Endothelial cell of umbilical vein (primary cell): ENCODE measurements at regions not wholly inside any gene's neighbourhood (a gene's known extent, or its start where the extent isn't known, plus 50 kb on each side); places are given as distances from the start of the nearest gene placed in this dataset.

Experiments used
- BruUV-seq: library from RNA; stranded (reverse); fragments of 400-500 nt; replicated peaks from 2 replicates; lab custom pipeline; 2021; lab: Mats Ljungman, UMichigan
- CTCF ChIA-PET: fragments of 300-600, 350-600 bp; sonication (Branson Sonifier 250); formaldehyde crosslinking; loops from one replicate; lab custom pipeline; 2021; ENCODE audit warnings: antibody characterized with exemption, inconsistent platforms; lab: Charles Lee
- POLR2A ChIA-PET: fragments of 300-600, 350-600 bp; sonication (Branson Sonifier 250); formaldehyde crosslinking; loops from one replicate; lab custom pipeline; 2021; ENCODE audit warnings: antibody characterized with exemption, inconsistent platforms; lab: Charles Lee
- DNase-seq: peaks from one replicate; pipeline ENCODE4 v3.0.0-alpha.2; 2011; ENCODE audit warnings: low read depth, low spot score
- FAIRE-seq: peaks from 2 replicates; lab custom pipeline; 2011; peaks lifted over from hg19 to GRCh38; lab: Jason Lieb, UNC
- H2AFZ ChIP-seq: 2 replicates; pipeline ENCODE4 v1.6.0; 2012; ENCODE audit warnings: low read depth, low read length, control low read depth, inconsistent platforms
- H3K27ac ChIP-seq: 2 replicates; pipeline ENCODE4 v1.5.1; 2011; ENCODE audit warnings: low read depth, mild to moderate bottlenecking, control low read depth, low read length, moderate library complexity; ENCODE audit not compliant: insufficient read depth
- H3K27me3 ChIP-seq, 2 experiments: 2 replicates each; pipeline versions ENCODE4 v1.6.0 to v1.6.1; 2011; ENCODE audit warnings: low read length in 2 of 2, mixed read lengths in 1 of 2; ENCODE audit not compliant: control insufficient read depth in 2 of 2, insufficient read depth in 2 of 2
- H3K36me3 ChIP-seq, 2 experiments: 2 replicates in 1 of 2; 3 replicates in 1 of 2; pipeline ENCODE4 v1.5.1; 2011; ENCODE audit warnings: low read length in 2 of 2, mild to moderate bottlenecking in 1 of 2, moderate library complexity in 1 of 2; ENCODE audit not compliant: control insufficient read depth in 2 of 2, insufficient read depth in 2 of 2; ENCODE audit errors: extremely low read depth in 1 of 2
- H3K4me1 ChIP-seq: 3 replicates; pipeline ENCODE4 v1.5.1; 2011; ENCODE audit warnings: mild to moderate bottlenecking, low read length; ENCODE audit not compliant: control insufficient read depth, insufficient read depth; ENCODE audit errors: extremely low read depth
- H3K4me2 ChIP-seq: 2 replicates; pipeline ENCODE4 v1.6.1; 2011; ENCODE audit warnings: low read length, control low read depth, mixed read lengths; ENCODE audit not compliant: insufficient read depth
- H3K4me3 ChIP-seq, 3 experiments: fragments of 200-600 bp in 1 of 3; sonication (generic), shearing (Covaris generic) in 1 of 3; replicated peaks in 1 of 3; 2 replicates each; pipeline ENCODE4 v1.5.1; 2011 to 2016; ENCODE audit warnings: control low read depth in 3 of 3, low read length in 3 of 3, mild to moderate bottlenecking in 2 of 3, inconsistent platforms in 1 of 3, low read depth in 1 of 3, moderate library complexity in 1 of 3; ENCODE audit not compliant: insufficient read depth in 1 of 3
- H3K79me2 ChIP-seq: 2 replicates; pipeline ENCODE4 v1.6.0; 2012; ENCODE audit warnings: low read length, inconsistent platforms; ENCODE audit not compliant: control insufficient read depth, insufficient read depth
- H3K9ac ChIP-seq: replicated peaks from 2 replicates; pipeline ENCODE3; 2011; ENCODE audit warnings: low read length, control low read depth; ENCODE audit not compliant: insufficient read depth; ENCODE audit errors: extremely low read depth
- H3K9me1 ChIP-seq: replicated peaks from 3 replicates; pipeline ENCODE4 v1.6.0; 2011; ENCODE audit warnings: mild to moderate bottlenecking, low read length; ENCODE audit not compliant: control insufficient read depth, insufficient read depth; ENCODE audit errors: extremely low read depth
- H3K9me3 ChIP-seq: replicated peaks from 2 replicates; pipeline ENCODE4 v1.5.1; 2012; ENCODE audit warnings: low read length, inconsistent platforms; ENCODE audit not compliant: control insufficient read depth, insufficient read depth
- H4K20me1 ChIP-seq: replicated peaks from 2 replicates; pipeline ENCODE3; 2011; ENCODE audit warnings: mild to moderate bottlenecking, low read length; ENCODE audit not compliant: control insufficient read depth, insufficient read depth; ENCODE audit errors: extremely low read depth
- EZH2 ChIP-seq: IDR thresholded peaks from 2 replicates; pipeline ENCODE4 v1.6.1; 2012; ENCODE audit warnings: borderline replicate concordance, low read depth, mild to moderate bottlenecking, moderate library complexity, low read length, inconsistent platforms; ENCODE audit not compliant: severe bottlenecking
- FOS ChIP-seq: IDR thresholded peaks from 2 replicates; pipeline ENCODE4 v1.6.1; 2011; ENCODE audit warnings: mild to moderate bottlenecking, low read length, moderate library complexity, borderline replicate concordance; ENCODE audit not compliant: insufficient read depth
- GATA2 ChIP-seq: IDR thresholded peaks from 2 replicates; pipeline ENCODE4 v1.7.0; 2011; ENCODE audit warnings: low read depth, mild to moderate bottlenecking, moderate library complexity, mixed read lengths, low read length; ENCODE audit not compliant: insufficient read length, insufficient read depth
- JUN ChIP-seq: IDR thresholded peaks from 2 replicates; pipeline ENCODE4 v1.6.1; 2011; ENCODE audit warnings: borderline replicate concordance, low read depth; ENCODE audit not compliant: insufficient read length, insufficient read depth
- MYC ChIP-seq: IDR thresholded peaks from one replicate; pipeline ENCODE4 v1.6.1; 2011; ENCODE audit warnings: mild to moderate bottlenecking, low read depth, low read length
- POLR2A ChIP-seq: IDR thresholded peaks from 2 replicates; pipeline ENCODE4 v1.6.1; 2012; ENCODE audit warnings: low read depth, mild to moderate bottlenecking, control low read depth, low read length
- POLR2AphosphoS5 ChIP-seq: IDR thresholded peaks from 2 replicates; pipeline ENCODE4 v1.6.1; 2012; ENCODE audit warnings: low read depth, mild to moderate bottlenecking, control low read depth, low read length, moderate library complexity; ENCODE audit not compliant: insufficient read depth
- dilution Hi-C: fragments of 300-500 bp; cut with MboI; formaldehyde crosslinking; loops from one replicate; pipeline ENCODE4 v1.15.0; 2019; ENCODE audit warnings: low sequenced_read_pairs; ENCODE audit not compliant: extremely low pct_ligation_motif_present
- intact Hi-C: fragments of 100-400 bp; cut with micrococcal nuclease; formaldehyde crosslinking; loops from one replicate; pipeline ENCODE4 v1.10.0; 2022
- TF ChIP-seq, protein P1 (sequence below): IDR thresholded peaks from 2 replicates; pipeline ENCODE4 v1.6.1; 2011; ENCODE audit not compliant: insufficient read depth, insufficient read length
- TF ChIP-seq, protein P2 (sequence below), 2 donors: IDR thresholded peaks; 1 replicate in 1 of 2; 2 replicates in 1 of 2; pipeline ENCODE4 v1.5.1; 2011; ENCODE audit warnings: low read length in 2 of 2, mild to moderate bottlenecking in 2 of 2, moderate library complexity in 2 of 2, control low read depth in 1 of 2, inconsistent platforms in 1 of 2, low read depth in 1 of 2; ENCODE audit not compliant: insufficient read depth in 1 of 2; ENCODE audit errors: extremely low read depth in 1 of 2

DNA sequence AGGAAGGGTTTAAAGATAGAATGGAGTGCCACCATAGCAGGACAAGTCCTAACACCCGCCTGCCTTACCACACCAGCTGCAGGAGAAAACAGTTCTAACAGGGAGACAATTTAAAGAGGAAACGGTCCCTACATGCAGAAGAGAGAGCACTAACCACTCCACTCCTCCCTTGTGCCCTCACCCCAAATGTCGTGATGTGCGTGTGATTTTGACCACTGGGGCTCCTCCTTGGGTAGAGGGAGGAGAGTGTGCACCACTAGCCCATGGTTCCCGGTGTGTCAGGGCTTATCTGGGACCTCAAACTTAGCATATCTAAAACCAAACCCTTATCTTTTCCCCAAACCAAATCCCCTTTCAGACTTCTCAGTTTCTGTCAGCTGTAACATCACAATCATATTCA is 105.5 kb upstream of the CCDC68 start:
- dilution Hi-C loops: no loop called here
- no peak overlapping the region for H3K9ac ChIP-seq
- no peaks in the 10 kb centered on the region for H3K4me1 ChIP-seq
- intact Hi-C loops: no loop called here
- H3K27me3 ChIP-seq: peaks cover 4 to 7% of the 10 kb centered on the region in 2 experiments
- DNase-seq (no peak), FAIRE-seq (no peak)
- no peak overlapping the region for H3K27ac ChIP-seq
- TF ChIP-seq POLR2AphosphoS5 (no peak), GATA2 (no peak), FOS (no peak), JUN (no peak), MYC (no peak), POLR2A (no peak), EZH2 (no peak)
- TF ChIP-seq, protein P1, sequence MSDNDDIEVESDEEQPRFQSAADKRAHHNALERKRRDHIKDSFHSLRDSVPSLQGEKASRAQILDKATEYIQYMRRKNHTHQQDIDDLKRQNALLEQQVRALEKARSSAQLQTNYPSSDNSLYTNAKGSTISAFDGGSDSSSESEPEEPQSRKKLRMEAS: no peak
- TF ChIP-seq, protein P2, sequence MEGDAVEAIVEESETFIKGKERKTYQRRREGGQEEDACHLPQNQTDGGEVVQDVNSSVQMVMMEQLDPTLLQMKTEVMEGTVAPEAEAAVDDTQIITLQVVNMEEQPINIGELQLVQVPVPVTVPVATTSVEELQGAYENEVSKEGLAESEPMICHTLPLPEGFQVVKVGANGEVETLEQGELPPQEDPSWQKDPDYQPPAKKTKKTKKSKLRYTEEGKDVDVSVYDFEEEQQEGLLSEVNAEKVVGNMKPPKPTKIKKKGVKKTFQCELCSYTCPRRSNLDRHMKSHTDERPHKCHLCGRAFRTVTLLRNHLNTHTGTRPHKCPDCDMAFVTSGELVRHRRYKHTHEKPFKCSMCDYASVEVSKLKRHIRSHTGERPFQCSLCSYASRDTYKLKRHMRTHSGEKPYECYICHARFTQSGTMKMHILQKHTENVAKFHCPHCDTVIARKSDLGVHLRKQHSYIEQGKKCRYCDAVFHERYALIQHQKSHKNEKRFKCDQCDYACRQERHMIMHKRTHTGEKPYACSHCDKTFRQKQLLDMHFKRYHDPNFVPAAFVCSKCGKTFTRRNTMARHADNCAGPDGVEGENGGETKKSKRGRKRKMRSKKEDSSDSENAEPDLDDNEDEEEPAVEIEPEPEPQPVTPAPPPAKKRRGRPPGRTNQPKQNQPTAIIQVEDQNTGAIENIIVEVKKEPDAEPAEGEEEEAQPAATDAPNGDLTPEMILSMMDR (IDR thresholded peaks at IDR 0.05; ENCODE audit: extremely low read depth in 1 of 2, insufficient read depth in 1 of 2, low read depth in 1 of 2, low read length in 2 of 2): no peak
- no peak overlapping the region for H2AFZ ChIP-seq
- no TSS peak for BruUV-seq
- POLR2A ChIA-PET: no interaction called here
- CTCF ChIA-PET: no interaction called here
- no peak overlapping the region for H3K4me3 ChIP-seq
- H3K9me1 ChIP-seq: no peaks in the 10 kb centered on the region
- H3K36me3 ChIP-seq: no peaks in the 10 kb centered on the region
- H3K79me2 ChIP-seq: no peaks in the 10 kb centered on the region
- no peaks in the 10 kb centered on the region for H3K9me3 ChIP-seq
- no peaks in the 10 kb centered on the region for H4K20me1 ChIP-seq
- no peak overlapping the region for H3K4me2 ChIP-seq
